ENCODE measurements at regions not wholly inside any gene's neighbourhood (a gene's known extent, or its start where the extent isn't known, plus 50 kb on each side); places are given as distances from the start of the nearest gene placed in this dataset.

GRCh38 chr11:116052603-116053547 is 548.7 kb upstream of the CADM1 start:
- TF ChIP-seq CTCF (IDR thresholded peaks at IDR 0.05; ENCODE audit: poor library complexity, severe bottlenecking) (peak; percentile 28), SMC3 (conservative IDR thresholded peaks at IDR 0.05; ENCODE audit: poor library complexity) (no peak), POLR2AphosphoS5 (IDR thresholded peaks at IDR 0.05) (peak; percentile 8), EZH2 (IDR thresholded peaks at IDR 0.05; ENCODE audit: borderline replicate concordance, insufficient read depth, low read length, poor library complexity, severe bottlenecking) (no peak), MXI1 (conservative IDR thresholded peaks at IDR 0.05; ENCODE audit: poor library complexity, severe bottlenecking) (no peak), EP300 (conservative IDR thresholded peaks at IDR 0.05; ENCODE audit: poor library complexity, severe bottlenecking) (no peak), REST (IDR thresholded peaks at IDR 0.05; ENCODE audit: borderline replicate concordance) (no peak)

All from neural cell (in vitro differentiated cells).